ENCODE measurements at regions not wholly inside any gene's neighbourhood (a gene's known extent, or its start where the extent isn't known, plus 50 kb on each side); places are given as distances from the start of the nearest gene placed in this dataset.

DNA sequence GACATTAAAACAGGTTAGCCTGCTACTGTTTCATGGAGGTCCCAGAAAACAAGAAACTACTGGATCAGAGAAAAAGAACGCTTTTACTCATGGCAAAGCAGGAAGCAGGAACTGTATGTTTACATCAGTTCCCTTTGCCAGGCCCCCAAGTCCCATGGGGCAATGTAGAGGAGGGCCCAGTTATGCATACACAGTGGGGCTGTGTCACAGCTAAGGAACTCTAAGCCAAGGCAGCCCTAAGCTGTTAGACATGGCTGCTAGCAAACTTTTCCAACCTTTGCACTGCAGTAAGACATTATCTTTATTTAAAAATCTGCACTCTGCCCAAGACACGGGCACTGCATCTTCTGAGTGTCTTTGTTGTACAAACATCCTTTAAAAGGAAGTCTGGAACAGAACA is 975.8 kb downstream of the C4orf33 start:
- no peaks in the 10 kb centered on the region for H3K36me3 ChIP-seq (replicated peaks in 1 of 2; ENCODE audit: control insufficient read depth in 2 of 2, insufficient read depth in 2 of 2, low read length in 2 of 2)
- WGBS, 2 donors (ENCODE audit: extremely low coverage in 2 of 2, insufficient read length in 2 of 2, insufficient replicate concordance in 1 of 2): no CpG with 5 or more reads among the region's 2 CpGs
- H3K79me1 ChIP-seq (ENCODE audit: low read depth, low read length): no peaks in the 10 kb centered on the region
- no peaks in the 10 kb centered on the region for H3K4me1 ChIP-seq (ENCODE audit: control insufficient read depth in 2 of 2, insufficient read depth in 1 of 2, low read depth in 1 of 2, low read length in 2 of 2)
- H2BK15ac ChIP-seq (ENCODE audit: low read length): no peak overlapping the region
- no peak overlapping the region for H2BK12ac ChIP-seq (ENCODE audit: low read length)
- H4K8ac ChIP-seq (ENCODE audit: low read depth, low read length): no peak overlapping the region
- H3K4me2 ChIP-seq (ENCODE audit: insufficient read depth, low read length, poor library complexity, severe bottlenecking): no peak overlapping the region
- no peak overlapping the region for H3K18ac ChIP-seq (ENCODE audit: low read length)
- H2BK120ac ChIP-seq (ENCODE audit: low read depth, low read length): no peak overlapping the region
- H4K91ac ChIP-seq (ENCODE audit: low read depth, low read length, poor library complexity): no peak overlapping the region
- H2AK5ac ChIP-seq (ENCODE audit: low read depth, low read length): no peak overlapping the region
- H3K4me3 ChIP-seq (ENCODE audit: low read length in 2 of 2): no peak overlapping the region
- H3K23ac ChIP-seq (ENCODE audit: low read depth, low read length, poor library complexity): no peak overlapping the region
- peak overlapping the region; percentile 82 for H2AFZ ChIP-seq (ENCODE audit: low read length)
- no peak overlapping the region for H3K9ac ChIP-seq (ENCODE audit: low read depth, low read length, poor library complexity)
- no peak for DNase-seq (ENCODE audit: low spot score)
- no peaks in the 10 kb centered on the region for H3K9me3 ChIP-seq (replicated peaks in 1 of 2; ENCODE audit: control insufficient read depth in 2 of 2, insufficient read depth in 1 of 2, low read depth in 1 of 2, low read length in 2 of 2)
- no peak overlapping the region for H3K4ac ChIP-seq (ENCODE audit: low read length)
- H3K27ac ChIP-seq (replicated peaks; ENCODE audit: low read length): no peak overlapping the region
- H3K14ac ChIP-seq (ENCODE audit: low read length): no peak overlapping the region
- no peaks in the 10 kb centered on the region for H3K27me3 ChIP-seq (ENCODE audit: control insufficient read depth in 3 of 3, insufficient read depth in 3 of 3, low read depth in 1 of 3, low read length in 3 of 3)
- no peak overlapping the region for H2BK5ac ChIP-seq (ENCODE audit: low read length)

DNA sequence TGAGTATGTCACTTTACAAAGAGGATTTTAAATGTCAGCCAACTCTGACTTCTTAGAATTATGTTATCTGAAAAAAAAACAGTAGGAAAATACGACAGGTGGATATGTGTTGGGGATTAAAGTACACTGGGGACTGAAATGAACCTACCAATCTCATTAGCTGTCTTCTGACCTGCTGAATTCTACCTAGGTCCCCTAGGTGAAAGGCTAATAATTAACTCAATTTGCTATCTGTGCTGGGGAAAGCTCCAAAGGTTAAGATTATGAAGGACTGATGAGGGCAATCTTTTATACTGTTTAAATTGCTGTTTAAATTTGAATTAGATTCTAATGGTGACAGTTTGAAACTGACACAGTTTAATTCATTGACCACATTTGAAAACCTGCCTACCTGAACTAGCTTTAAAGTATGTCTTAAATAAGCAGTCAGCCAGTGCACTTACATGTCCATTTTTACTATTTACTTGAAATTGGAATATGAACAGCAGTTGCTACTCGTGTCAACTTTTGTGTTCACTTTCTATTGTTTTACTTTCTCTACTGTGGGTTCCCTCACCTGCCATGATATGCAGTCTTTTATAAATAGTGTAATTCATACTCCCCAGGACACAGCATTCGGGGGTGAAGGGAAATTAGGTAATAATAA is 977.3 kb downstream of the C4orf33 start:
- Histone ChIP-seq H2BK120ac (ENCODE audit: low read depth, low read length) (no peak overlapping the region), H3K79me1 (ENCODE audit: low read depth, low read length) (no peaks in the 10 kb centered on the region), H3K27me3 (ENCODE audit: control insufficient read depth in 3 of 3, insufficient read depth in 3 of 3, low read depth in 1 of 3, low read length in 3 of 3) (no peaks in the 10 kb centered on the region), H2AK5ac (ENCODE audit: low read depth, low read length) (no peak overlapping the region), H3K27ac (replicated peaks; ENCODE audit: low read length) (no peak overlapping the region), H3K4me1 (ENCODE audit: control insufficient read depth in 2 of 2, insufficient read depth in 1 of 2, low read depth in 1 of 2, low read length in 2 of 2) (no peaks in the 10 kb centered on the region), H3K4me2 (ENCODE audit: insufficient read depth, low read length, poor library complexity, severe bottlenecking) (no peak overlapping the region), H3K9me3 (replicated peaks in 1 of 2; ENCODE audit: control insufficient read depth in 2 of 2, insufficient read depth in 1 of 2, low read depth in 1 of 2, low read length in 2 of 2) (no peaks in the 10 kb centered on the region), H3K18ac (ENCODE audit: low read length) (no peak overlapping the region), H2AFZ (ENCODE audit: low read length) (no peak overlapping the region), H3K23ac (ENCODE audit: low read depth, low read length, poor library complexity) (no peak overlapping the region), H3K14ac (ENCODE audit: low read length) (no peak overlapping the region), H3K9ac (ENCODE audit: low read depth, low read length, poor library complexity) (no peak overlapping the region), H2BK12ac (ENCODE audit: low read length) (no peak overlapping the region), H3K36me3 (replicated peaks in 1 of 2; ENCODE audit: control insufficient read depth in 2 of 2, insufficient read depth in 2 of 2, low read length in 2 of 2) (no peaks in the 10 kb centered on the region), H3K4me3 (ENCODE audit: low read length in 2 of 2) (no peak overlapping the region), H3K4ac (ENCODE audit: low read length) (no peak overlapping the region), H2BK5ac (ENCODE audit: low read length) (no peak overlapping the region), H4K91ac (ENCODE audit: low read depth, low read length, poor library complexity) (no peak overlapping the region), H2BK15ac (ENCODE audit: low read length) (no peak overlapping the region), H4K8ac (ENCODE audit: low read depth, low read length) (no peak overlapping the region)
- WGBS, 2 donors (ENCODE audit: extremely low coverage in 2 of 2, insufficient read length in 2 of 2, insufficient replicate concordance in 1 of 2): no CpG with 5 or more reads among the region's 3 CpGs
- no peak for DNase-seq (ENCODE audit: low spot score)

DNA sequence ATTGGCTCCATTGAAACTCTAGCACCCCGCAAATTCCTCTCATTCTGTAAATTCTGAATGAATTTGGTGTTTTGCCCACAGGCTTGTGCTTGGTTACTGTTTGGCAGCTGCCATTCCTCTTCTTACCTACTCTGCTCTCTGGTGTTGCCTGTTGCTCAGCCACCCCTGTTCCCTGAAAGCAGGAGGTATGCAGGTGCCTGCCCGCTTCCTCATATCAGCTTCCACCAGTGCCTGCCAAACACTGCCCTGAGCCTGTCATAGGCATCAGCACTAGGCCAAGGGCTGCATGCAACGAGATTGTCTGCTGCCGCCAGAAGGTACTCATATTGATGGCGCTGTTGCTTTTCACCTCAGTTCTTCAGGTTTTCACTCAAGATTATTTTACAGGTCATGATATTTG is 978.1 kb downstream of the C4orf33 start:
- Histone ChIP-seq H2BK120ac (ENCODE audit: low read depth, low read length) (no peak overlapping the region), H3K9me3 (replicated peaks in 1 of 2; ENCODE audit: control insufficient read depth in 2 of 2, insufficient read depth in 1 of 2, low read depth in 1 of 2, low read length in 2 of 2) (no peaks in the 10 kb centered on the region), H3K4me3 (ENCODE audit: low read length in 2 of 2) (no peak overlapping the region), H3K18ac (ENCODE audit: low read length) (peak overlapping the region; percentile 52), H3K27ac (replicated peaks; ENCODE audit: low read length) (no peak overlapping the region), H4K8ac (ENCODE audit: low read depth, low read length) (no peak overlapping the region), H3K23ac (ENCODE audit: low read depth, low read length, poor library complexity) (peak overlapping the region; percentile 44), H2BK12ac (ENCODE audit: low read length) (no peak overlapping the region), H3K14ac (ENCODE audit: low read length) (no peak overlapping the region), H3K4me1 (ENCODE audit: control insufficient read depth in 2 of 2, insufficient read depth in 1 of 2, low read depth in 1 of 2, low read length in 2 of 2) (no peaks in the 10 kb centered on the region), H3K9ac (ENCODE audit: low read depth, low read length, poor library complexity) (no peak overlapping the region), H3K4ac (ENCODE audit: low read length) (no peak overlapping the region), H2AFZ (ENCODE audit: low read length) (no peak overlapping the region), H3K79me1 (ENCODE audit: low read depth, low read length) (no peaks in the 10 kb centered on the region), H3K27me3 (ENCODE audit: control insufficient read depth in 3 of 3, insufficient read depth in 3 of 3, low read depth in 1 of 3, low read length in 3 of 3) (no peaks in the 10 kb centered on the region), H2BK5ac (ENCODE audit: low read length) (no peak overlapping the region), H3K36me3 (replicated peaks in 1 of 2; ENCODE audit: control insufficient read depth in 2 of 2, insufficient read depth in 2 of 2, low read length in 2 of 2) (no peaks in the 10 kb centered on the region), H2BK15ac (ENCODE audit: low read length) (no peak overlapping the region), H2AK5ac (ENCODE audit: low read depth, low read length) (no peak overlapping the region), H3K4me2 (ENCODE audit: insufficient read depth, low read length, poor library complexity, severe bottlenecking) (no peak overlapping the region), H4K91ac (ENCODE audit: low read depth, low read length, poor library complexity) (peak overlapping the region; percentile 56)
- no peak for DNase-seq (ENCODE audit: low spot score)
- no CpG with 5 or more reads among the region's 5 CpGs for WGBS, 2 donors (ENCODE audit: extremely low coverage in 2 of 2, insufficient read length in 2 of 2, insufficient replicate concordance in 1 of 2)

DNA sequence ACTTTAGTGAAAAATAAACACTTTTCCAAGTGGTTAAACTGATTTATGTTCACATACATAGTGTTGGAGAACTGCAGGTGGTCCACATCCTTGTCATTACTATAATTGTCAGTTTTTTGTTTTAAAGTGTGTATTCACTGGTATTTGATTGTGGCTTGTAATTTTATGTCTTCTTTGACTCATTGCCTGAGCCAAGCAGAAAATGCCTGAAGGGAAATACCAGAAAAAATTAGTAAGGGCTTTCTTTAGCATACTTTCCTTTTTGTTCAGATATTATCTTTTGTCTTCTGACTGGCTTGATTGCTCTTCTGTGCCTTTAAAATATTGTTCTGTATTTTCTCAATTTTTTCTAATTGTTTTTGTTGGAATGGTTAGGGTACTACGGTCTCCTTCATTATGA is 981.3 kb downstream of the C4orf33 start:
- Histone ChIP-seq H4K8ac (ENCODE audit: low read depth, low read length) (no peak overlapping the region), H3K27ac (replicated peaks; ENCODE audit: low read length) (no peak overlapping the region), H3K14ac (ENCODE audit: low read length) (no peak overlapping the region), H3K4ac (ENCODE audit: low read length) (no peak overlapping the region), H2BK15ac (ENCODE audit: low read length) (no peak overlapping the region), H3K36me3 (replicated peaks in 1 of 2; ENCODE audit: control insufficient read depth in 2 of 2, insufficient read depth in 2 of 2, low read length in 2 of 2) (no peaks in the 10 kb centered on the region), H2BK12ac (ENCODE audit: low read length) (no peak overlapping the region), H3K4me1 (ENCODE audit: control insufficient read depth in 2 of 2, insufficient read depth in 1 of 2, low read depth in 1 of 2, low read length in 2 of 2) (no peaks in the 10 kb centered on the region), H3K18ac (ENCODE audit: low read length) (no peak overlapping the region), H2AK5ac (ENCODE audit: low read depth, low read length) (no peak overlapping the region), H3K27me3 (ENCODE audit: control insufficient read depth in 3 of 3, insufficient read depth in 3 of 3, low read depth in 1 of 3, low read length in 3 of 3) (no peaks in the 10 kb centered on the region), H3K4me3 (ENCODE audit: low read length in 2 of 2) (no peak overlapping the region), H3K79me1 (ENCODE audit: low read depth, low read length) (no peaks in the 10 kb centered on the region), H2BK5ac (ENCODE audit: low read length) (no peak overlapping the region), H3K4me2 (ENCODE audit: insufficient read depth, low read length, poor library complexity, severe bottlenecking) (no peak overlapping the region), H2AFZ (ENCODE audit: low read length) (no peak overlapping the region), H3K23ac (ENCODE audit: low read depth, low read length, poor library complexity) (no peak overlapping the region), H3K9ac (ENCODE audit: low read depth, low read length, poor library complexity) (no peak overlapping the region), H3K9me3 (replicated peaks in 1 of 2; ENCODE audit: control insufficient read depth in 2 of 2, insufficient read depth in 1 of 2, low read depth in 1 of 2, low read length in 2 of 2) (no peaks in the 10 kb centered on the region), H2BK120ac (ENCODE audit: low read depth, low read length) (no peak overlapping the region), H4K91ac (ENCODE audit: low read depth, low read length, poor library complexity) (no peak overlapping the region)
- no CpG with 5 or more reads among the region's 1 CpG for WGBS, 2 donors (ENCODE audit: extremely low coverage in 2 of 2, insufficient read length in 2 of 2, insufficient replicate concordance in 1 of 2)
- DNase-seq (ENCODE audit: low spot score): no peak

All from neuronal stem cell (in vitro differentiated cells).